Keratinocyte (primary cell): ENCODE measurements at regions not wholly inside any gene's neighbourhood (a gene's known extent, or its start where the extent isn't known, plus 50 kb on each side); places are given as distances from the start of the nearest gene placed in this dataset.

ENCODE experiments used
- DNase-seq: peaks from one replicate; pipeline ENCODE4 v3.0.0-alpha.2; 2011; ENCODE audit warnings: low read depth, missing footprints, low spot score
- FAIRE-seq: peaks from 2 replicates; lab custom pipeline; 2011; peaks lifted over from hg19 to GRCh38; lab: Jason Lieb, UNC
- H2AFZ ChIP-seq: 2 replicates; pipeline ENCODE4 v1.6.0; 2012; ENCODE audit warnings: low read length, control low read depth, inconsistent platforms; ENCODE audit not compliant: control insufficient read depth
- H3K27ac ChIP-seq: 2 replicates; pipeline ENCODE4 v1.5.1; 2011; ENCODE audit warnings: low read length; ENCODE audit not compliant: control insufficient read depth, insufficient read depth
- H3K27me3 ChIP-seq: 3 replicates; pipeline ENCODE4 v1.6.0; 2011; ENCODE audit warnings: low read length; ENCODE audit not compliant: control insufficient read depth, insufficient read depth; ENCODE audit errors: extremely low read depth
- H3K36me3 ChIP-seq, 2 experiments: 2 replicates in 1 of 2; 3 replicates in 1 of 2; pipeline ENCODE4 v1.5.1; 2011; ENCODE audit warnings: low read length in 2 of 2, mild to moderate bottlenecking in 1 of 2; ENCODE audit not compliant: control insufficient read depth in 2 of 2, insufficient read depth in 2 of 2; ENCODE audit errors: extremely low read depth in 1 of 2
- H3K4me1 ChIP-seq: 3 replicates; pipeline ENCODE4 v1.5.1; 2011; ENCODE audit warnings: low read length; ENCODE audit not compliant: control insufficient read depth, insufficient read depth; ENCODE audit errors: extremely low read depth
- H3K4me2 ChIP-seq: 3 replicates; pipeline ENCODE4 v1.6.0; 2011; ENCODE audit warnings: low read depth, low read length; ENCODE audit not compliant: control insufficient read depth, insufficient read depth; ENCODE audit errors: extremely low read depth
- H3K4me3 ChIP-seq, 3 experiments: fragments of 200-600 bp in 1 of 3; sonication (generic) in 1 of 3; 2 replicates in 2 of 3; 3 replicates in 1 of 3; pipeline ENCODE4 v1.5.1; 2011 to 2016; ENCODE audit warnings: low read length in 3 of 3, mild to moderate bottlenecking in 3 of 3, control low read depth in 2 of 3, inconsistent platforms in 1 of 3, low read depth in 1 of 3, mixed read lengths in 1 of 3, mixed run types in 1 of 3, moderate library complexity in 1 of 3; ENCODE audit not compliant: control insufficient read depth in 2 of 3, insufficient read depth in 2 of 3; ENCODE audit errors: extremely low read depth in 1 of 3
- H3K79me2 ChIP-seq: 2 replicates; pipeline ENCODE4 v1.6.0; 2012; ENCODE audit warnings: low read length; ENCODE audit not compliant: control insufficient read depth, insufficient read depth
- H3K9ac ChIP-seq: 3 replicates; pipeline ENCODE4 v1.6.0; 2011; ENCODE audit warnings: low read length; ENCODE audit not compliant: control insufficient read depth, insufficient read depth; ENCODE audit errors: extremely low read depth
- H3K9me1 ChIP-seq: 3 replicates; pipeline ENCODE4 v1.6.0; 2011; ENCODE audit warnings: low read length; ENCODE audit not compliant: control insufficient read depth, insufficient read depth; ENCODE audit errors: extremely low read depth
- H3K9me3 ChIP-seq: 2 replicates; pipeline ENCODE4 v1.5.1; 2012; ENCODE audit warnings: low read depth, low read length; ENCODE audit not compliant: control insufficient read depth
- H4K20me1 ChIP-seq: 3 replicates; pipeline ENCODE4 v1.6.0; 2011; ENCODE audit warnings: low read length; ENCODE audit not compliant: control insufficient read depth, insufficient read depth; ENCODE audit errors: extremely low read depth
- CTCF ChIP-seq, 3 experiments: IDR thresholded peaks in 1 of 3; conservative IDR thresholded peaks in 1 of 3; optimal IDR thresholded peaks in 1 of 3; 2 replicates in 2 of 3; 3 replicates in 1 of 3; pipeline versions ENCODE3 to v1.5.1; 2011; ENCODE audit warnings: low read length in 3 of 3, mild to moderate bottlenecking in 3 of 3, moderate library complexity in 2 of 3, control low read depth in 1 of 3, inconsistent platforms in 1 of 3; ENCODE audit not compliant: insufficient read depth in 2 of 3; ENCODE audit errors: extremely low read depth in 1 of 3
- EZH2 ChIP-seq: IDR thresholded peaks from one replicate; pipeline ENCODE4 v1.6.1; 2012; ENCODE audit warnings: inconsistent platforms, mild to moderate bottlenecking, low read length, moderate library complexity
- dilution Hi-C: fragments of 300-500 bp; cut with MboI; formaldehyde crosslinking; loops from one replicate; pipeline ENCODE4 v1.7.0; 2020; ENCODE audit warnings: low sequenced_read_pairs; ENCODE audit not compliant: extremely low pct_ligation_motif_present

GRCh38 chr5:51488803-51489642 lies 105.8 kb downstream of the ISL1 start:
- no peak overlapping the region for H3K4me2 ChIP-seq
- FAIRE-seq (no peak), DNase-seq (no peak)
- H3K9me1 ChIP-seq, result no peaks in the 10 kb centered on the region
- no peaks in the 10 kb centered on the region for H3K9me3 ChIP-seq
- no peaks in the 10 kb centered on the region for H4K20me1 ChIP-seq
- TF ChIP-seq EZH2 (no peak), CTCF (optimal IDR thresholded peaks at IDR 0.05 in 1 of 3, IDR thresholded peaks at IDR 0.05 in 1 of 3, conservative IDR thresholded peaks at IDR 0.05 in 1 of 3; ENCODE audit: extremely low read depth in 1 of 3, insufficient read depth in 2 of 3, low read length in 3 of 3) (no peak)
- no peak overlapping the region for H3K4me3 ChIP-seq
- H3K79me2 ChIP-seq, result no peaks in the 10 kb centered on the region
- H3K27me3 ChIP-seq, result no peaks in the 10 kb centered on the region
- H3K4me1 ChIP-seq, result peaks cover 13% of the 10 kb centered on the region
- no peak overlapping the region for H3K9ac ChIP-seq
- H3K36me3 ChIP-seq, result no peaks in the 10 kb centered on the region
- H3K27ac ChIP-seq, result no peak overlapping the region
- dilution Hi-C loops, result no loop called here
- H2AFZ ChIP-seq, result no peak overlapping the region

GRCh38 chr5:51494821-51495220 lies 111.6 kb downstream of the ISL1 start:
- no peaks in the 10 kb centered on the region for H4K20me1 ChIP-seq
- H3K9me1 ChIP-seq, result no peaks in the 10 kb centered on the region
- H3K4me1 ChIP-seq, result peaks cover 24% of the 10 kb centered on the region
- DNase-seq (no peak), FAIRE-seq (no peak)
- no peak for TF ChIP-seq CTCF (optimal IDR thresholded peaks at IDR 0.05 in 1 of 3, IDR thresholded peaks at IDR 0.05 in 1 of 3, conservative IDR thresholded peaks at IDR 0.05 in 1 of 3; ENCODE audit: extremely low read depth in 1 of 3, insufficient read depth in 2 of 3, low read length in 3 of 3)
- TF ChIP-seq EZH2, result no peak
- no peak overlapping the region for H3K27ac ChIP-seq
- no peaks in the 10 kb centered on the region for H3K36me3 ChIP-seq
- dilution Hi-C loops, result no loop called here
- no peak overlapping the region for H3K9ac ChIP-seq
- H3K79me2 ChIP-seq, result no peaks in the 10 kb centered on the region
- no peaks in the 10 kb centered on the region for H3K9me3 ChIP-seq
- no peaks in the 10 kb centered on the region for H3K27me3 ChIP-seq
- peak overlapping the region; percentile 67 for H3K4me2 ChIP-seq
- H3K4me3 ChIP-seq, result no peak overlapping the region
- H2AFZ ChIP-seq, result no peak overlapping the region
